Cardiac muscle cell (in vitro differentiated cells and primary cell): ENCODE measurements at regions not wholly inside any gene's neighbourhood (a gene's known extent, or its start where the extent isn't known, plus 50 kb on each side); places are given as distances from the start of the nearest gene placed in this dataset.
A peak's percentile ranks its signal among the peaks of the same experiment; 100 is the strongest.

Experiments
- DNase-seq, 2 donors: peaks; one replicate each; pipeline versions ENCODE4 v3.0.0 to v3.0.0-alpha.2; 2010 to 2017; ENCODE audit warnings: low read depth in 1 of 2, low spot score in 1 of 2
- H3K27ac ChIP-seq: fragments of 200-600 bp; sonication (generic); 2 replicates; pipeline ENCODE4 v1.5.1; 2016
- H3K27me3 ChIP-seq: fragments of 200-600 bp; sonication (generic); 2 replicates; pipeline ENCODE4 v1.6.0; 2016; ENCODE audit warnings: control low read depth
- H3K36me3 ChIP-seq: fragments of 200-600 bp; sonication (generic); 2 replicates; pipeline ENCODE4 v1.5.1; 2016; ENCODE audit warnings: control low read depth
- H3K4me1 ChIP-seq: fragments of 200-600 bp; sonication (generic); 2 replicates; pipeline ENCODE4 v1.8.1; 2017; ENCODE audit warnings: low read depth, mild to moderate bottlenecking, mixed run types
- H3K4me3 ChIP-seq: fragments of 200-600 bp; sonication (generic); 2 replicates; pipeline ENCODE4 v1.5.1; 2016; ENCODE audit warnings: mild to moderate bottlenecking
- H3K9me3 ChIP-seq: fragments of 200-600 bp; sonication (generic); 2 replicates; pipeline ENCODE4 v1.5.1; 2017; ENCODE audit warnings: low read depth, mild to moderate bottlenecking, control low read depth
- CTCF ChIP-seq: IDR thresholded peaks from 2 replicates; pipeline ENCODE4 v1.5.1; 2012; ENCODE audit warnings: low read depth, mild to moderate bottlenecking, low read length

- no peaks in the 10 kb centered on the region for H3K9me3 ChIP-seq
- no peak for TF ChIP-seq CTCF
- H3K4me1 ChIP-seq = peaks cover 5% of the 10 kb centered on the region
- peak overlapping the region; percentile 85 for H3K27ac ChIP-seq
- peak overlapping the region; percentile 63 for H3K4me3 ChIP-seq
- H3K36me3 ChIP-seq = no peaks in the 10 kb centered on the region
- H3K27me3 ChIP-seq = no peaks in the 10 kb centered on the region
- DNase-seq = peak; percentile 96 to 100
Measured at GRCh38 chr6:27146706-27147505, 100.6 kb upstream of the PRSS16 start.

GRCh38 chr6:27148404-27148795 is 99.1 kb upstream of the PRSS16 start:
- Histone ChIP-seq H3K9me3 (no peaks in the 10 kb centered on the region), H3K36me3 (no peaks in the 10 kb centered on the region), H3K4me1 (peaks cover 5% of the 10 kb centered on the region), H3K4me3 (no peak overlapping the region), H3K27ac (no peak overlapping the region), H3K27me3 (no peaks in the 10 kb centered on the region)
- no peak for TF ChIP-seq CTCF
- DNase-seq = no peak

- DNase-seq = no peak
- Histone ChIP-seq H3K9me3 (no peaks in the 10 kb centered on the region), H3K27ac (no peak overlapping the region), H3K27me3 (no peaks in the 10 kb centered on the region), H3K36me3 (no peaks in the 10 kb centered on the region), H3K4me3 (no peak overlapping the region), H3K4me1 (peaks cover 5% of the 10 kb centered on the region)
- no peak for TF ChIP-seq CTCF
Measured at GRCh38 chr6:27149150-27149549, 98.4 kb upstream of the PRSS16 start.

GRCh38 chr6:27154696-27155095 is 92.8 kb upstream of the PRSS16 start:
- Histone ChIP-seq H3K4me3 (no peak overlapping the region), H3K27me3 (peaks cover 5% of the 10 kb centered on the region), H3K27ac (no peak overlapping the region), H3K4me1 (no peaks in the 10 kb centered on the region), H3K36me3 (no peaks in the 10 kb centered on the region), H3K9me3 (no peaks in the 10 kb centered on the region)
- TF ChIP-seq CTCF = no peak
- DNase-seq = no peak

- Histone ChIP-seq H3K4me3 (peak overlapping the region; percentile 42), H3K9me3 (no peaks in the 10 kb centered on the region), H3K4me1 (no peaks in the 10 kb centered on the region), H3K36me3 (no peaks in the 10 kb centered on the region), H3K27ac (no peak overlapping the region), H3K27me3 (peaks cover 5% of the 10 kb centered on the region)
- no peak for TF ChIP-seq CTCF
- no peak for DNase-seq
Measured at GRCh38 chr6:27156874-27157458, 90.5 kb upstream of the PRSS16 start.
